ENCODE measurements at regions not wholly inside any gene's neighbourhood (a gene's known extent, or its start where the extent isn't known, plus 50 kb on each side); places are given as distances from the start of the nearest gene placed in this dataset.

DNA sequence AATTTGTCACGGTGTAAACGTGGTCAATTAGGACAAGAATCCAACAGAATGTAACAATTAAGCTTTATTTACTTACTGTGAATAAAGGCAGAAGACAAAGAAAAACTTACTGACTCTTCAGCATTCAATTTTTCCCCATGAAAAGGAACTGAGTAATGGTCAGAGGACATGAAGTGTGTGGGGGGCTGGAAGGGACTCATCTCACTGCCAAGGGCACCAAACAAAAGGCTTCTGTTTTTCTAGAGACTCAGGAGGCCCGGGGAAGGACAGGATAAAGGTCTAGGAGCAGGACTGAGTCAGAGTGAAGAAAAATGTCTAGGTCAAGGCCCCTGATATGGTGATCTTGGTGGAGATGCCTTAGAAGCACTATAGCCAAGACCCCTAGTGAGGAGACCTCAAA lies 564.2 kb upstream of the ANO5 start (continued):
- TF ChIP-seq, protein P1, sequence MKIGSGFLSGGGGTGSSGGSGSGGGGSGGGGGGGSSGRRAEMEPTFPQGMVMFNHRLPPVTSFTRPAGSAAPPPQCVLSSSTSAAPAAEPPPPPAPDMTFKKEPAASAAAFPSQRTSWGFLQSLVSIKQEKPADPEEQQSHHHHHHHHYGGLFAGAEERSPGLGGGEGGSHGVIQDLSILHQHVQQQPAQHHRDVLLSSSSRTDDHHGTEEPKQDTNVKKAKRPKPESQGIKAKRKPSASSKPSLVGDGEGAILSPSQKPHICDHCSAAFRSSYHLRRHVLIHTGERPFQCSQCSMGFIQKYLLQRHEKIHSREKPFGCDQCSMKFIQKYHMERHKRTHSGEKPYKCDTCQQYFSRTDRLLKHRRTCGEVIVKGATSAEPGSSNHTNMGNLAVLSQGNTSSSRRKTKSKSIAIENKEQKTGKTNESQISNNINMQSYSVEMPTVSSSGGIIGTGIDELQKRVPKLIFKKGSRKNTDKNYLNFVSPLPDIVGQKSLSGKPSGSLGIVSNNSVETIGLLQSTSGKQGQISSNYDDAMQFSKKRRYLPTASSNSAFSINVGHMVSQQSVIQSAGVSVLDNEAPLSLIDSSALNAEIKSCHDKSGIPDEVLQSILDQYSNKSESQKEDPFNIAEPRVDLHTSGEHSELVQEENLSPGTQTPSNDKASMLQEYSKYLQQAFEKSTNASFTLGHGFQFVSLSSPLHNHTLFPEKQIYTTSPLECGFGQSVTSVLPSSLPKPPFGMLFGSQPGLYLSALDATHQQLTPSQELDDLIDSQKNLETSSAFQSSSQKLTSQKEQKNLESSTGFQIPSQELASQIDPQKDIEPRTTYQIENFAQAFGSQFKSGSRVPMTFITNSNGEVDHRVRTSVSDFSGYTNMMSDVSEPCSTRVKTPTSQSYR (CRISPR knock-in tag; IDR thresholded peaks at IDR 0.05; ENCODE audit: borderline replicate concordance), result no peak

DNA sequence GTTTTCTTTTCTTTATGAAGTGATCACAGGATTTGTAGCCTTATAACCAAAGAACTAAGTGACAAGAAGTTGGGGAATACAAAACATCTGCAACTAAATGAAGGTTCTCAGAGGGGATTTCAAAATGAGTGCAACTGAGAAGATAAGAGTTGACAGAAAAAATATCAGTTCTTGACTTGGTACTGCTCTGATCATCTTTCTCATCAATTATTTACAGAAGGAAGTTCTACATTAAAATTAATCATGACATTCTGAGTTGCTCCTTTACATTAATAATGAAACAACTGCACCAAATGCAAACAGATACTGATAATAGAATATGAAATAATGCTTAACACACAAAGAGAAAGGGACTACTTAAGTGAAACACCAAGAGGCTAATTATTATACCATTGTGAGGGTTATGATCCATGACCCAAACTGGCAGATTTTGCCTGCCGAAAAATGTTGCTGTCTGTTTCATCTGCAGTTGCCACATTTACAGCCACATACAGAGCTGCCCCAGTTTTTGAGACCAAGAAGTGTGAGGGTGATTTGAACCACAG lies 561.9 kb upstream of the ANO5 start:
- Histone ChIP-seq H3K27me3 (ENCODE audit: control insufficient read depth in 1 of 2, insufficient read depth in 2 of 2, low read length in 2 of 2) (no peaks in the 10 kb centered on the region), H2AFZ (ENCODE audit: low read length) (no peak overlapping the region), H4K20me1 (ENCODE audit: insufficient read depth, low read length) (no peaks in the 10 kb centered on the region), H3K36me3 (replicated peaks in 1 of 2; ENCODE audit: control insufficient read depth in 1 of 2, insufficient read depth in 2 of 2, low read length in 2 of 2) (no peaks in the 10 kb centered on the region), H3K9ac (ENCODE audit: insufficient read depth, low read depth, low read length) (no peak overlapping the region), H3K79me2 (ENCODE audit: insufficient read depth, low read length) (no peaks in the 10 kb centered on the region), H3K4me1 (ENCODE audit: insufficient read depth, low read length) (no peaks in the 10 kb centered on the region), H3K9me3 (ENCODE audit: low read length) (peaks cover 22% of the 10 kb centered on the region), H3K27ac (ENCODE audit: extremely low read length, insufficient read depth, low read length) (no peak overlapping the region), H3K4me2 (ENCODE audit: low read depth, low read length) (no peak overlapping the region), H3K4me3 (replicated peaks in 1 of 3; ENCODE audit: insufficient read depth in 1 of 3, low read depth in 2 of 3, low read length in 3 of 3) (no peak overlapping the region)
- CTCF ChIA-PET (ENCODE audit: low intra/inter-chr PET ratio, low total read pairs), result no interaction called here
- BruUV-seq (replicated peaks), result no TSS peak
- DNase-seq (ENCODE audit: low spot score), result no peak
- WGBS (ENCODE audit: low lambda C conversion rate), result 0% methylated on average over 1 of the region's 1 CpG
- POLR2A ChIA-PET, result no interaction called here
- no peak for ATAC-seq
- intact Hi-C loops (cut with micrococcal nuclease; ENCODE audit: unreplicated experiment) (no loop called here), in situ Hi-C loops (cut with HindIII; ENCODE audit: extremely low pct_ligation_motif_present, low pct_unique_long_range_greater_than_20kb) (no loop called here)
- no peak for FAIRE-seq
- TF ChIP-seq, protein P2, sequence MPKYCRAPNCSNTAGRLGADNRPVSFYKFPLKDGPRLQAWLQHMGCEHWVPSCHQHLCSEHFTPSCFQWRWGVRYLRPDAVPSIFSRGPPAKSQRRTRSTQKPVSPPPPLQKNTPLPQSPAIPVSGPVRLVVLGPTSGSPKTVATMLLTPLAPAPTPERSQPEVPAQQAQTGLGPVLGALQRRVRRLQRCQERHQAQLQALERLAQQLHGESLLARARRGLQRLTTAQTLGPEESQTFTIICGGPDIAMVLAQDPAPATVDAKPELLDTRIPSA (CRISPR knock-in tag; IDR thresholded peaks at IDR 0.05; ENCODE audit: borderline replicate concordance), result no peak
- TF ChIP-seq ZNF75D (CRISPR knock-in tag; IDR thresholded peaks at IDR 0.05; ENCODE audit: borderline replicate concordance) (no peak), STAG1 (CRISPR knock-in tag; IDR thresholded peaks at IDR 0.05) (no peak), SUZ12 (IDR thresholded peaks at IDR 0.05; ENCODE audit: low read depth, low read length) (no peak)
- TF ChIP-seq, protein P3, sequence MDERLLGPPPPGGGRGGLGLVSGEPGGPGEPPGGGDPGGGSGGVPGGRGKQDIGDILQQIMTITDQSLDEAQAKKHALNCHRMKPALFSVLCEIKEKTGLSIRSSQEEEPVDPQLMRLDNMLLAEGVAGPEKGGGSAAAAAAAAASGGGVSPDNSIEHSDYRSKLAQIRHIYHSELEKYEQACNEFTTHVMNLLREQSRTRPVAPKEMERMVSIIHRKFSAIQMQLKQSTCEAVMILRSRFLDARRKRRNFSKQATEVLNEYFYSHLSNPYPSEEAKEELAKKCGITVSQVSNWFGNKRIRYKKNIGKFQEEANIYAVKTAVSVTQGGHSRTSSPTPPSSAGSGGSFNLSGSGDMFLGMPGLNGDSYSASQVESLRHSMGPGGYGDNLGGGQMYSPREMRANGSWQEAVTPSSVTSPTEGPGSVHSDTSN (CRISPR knock-in tag; IDR thresholded peaks at IDR 0.05), result no peak
- TF ChIP-seq, protein P4, sequence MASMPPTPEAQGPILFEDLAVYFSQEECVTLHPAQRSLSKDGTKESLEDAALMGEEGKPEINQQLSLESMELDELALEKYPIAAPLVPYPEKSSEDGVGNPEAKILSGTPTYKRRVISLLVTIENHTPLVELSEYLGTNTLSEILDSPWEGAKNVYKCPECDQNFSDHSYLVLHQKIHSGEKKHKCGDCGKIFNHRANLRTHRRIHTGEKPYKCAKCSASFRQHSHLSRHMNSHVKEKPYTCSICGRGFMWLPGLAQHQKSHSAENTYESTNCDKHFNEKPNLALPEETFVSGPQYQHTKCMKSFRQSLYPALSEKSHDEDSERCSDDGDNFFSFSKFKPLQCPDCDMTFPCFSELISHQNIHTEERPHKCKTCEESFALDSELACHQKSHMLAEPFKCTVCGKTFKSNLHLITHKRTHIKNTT (CRISPR knock-in tag; IDR thresholded peaks at IDR 0.05), result no peak
- TF ChIP-seq, protein P5, sequence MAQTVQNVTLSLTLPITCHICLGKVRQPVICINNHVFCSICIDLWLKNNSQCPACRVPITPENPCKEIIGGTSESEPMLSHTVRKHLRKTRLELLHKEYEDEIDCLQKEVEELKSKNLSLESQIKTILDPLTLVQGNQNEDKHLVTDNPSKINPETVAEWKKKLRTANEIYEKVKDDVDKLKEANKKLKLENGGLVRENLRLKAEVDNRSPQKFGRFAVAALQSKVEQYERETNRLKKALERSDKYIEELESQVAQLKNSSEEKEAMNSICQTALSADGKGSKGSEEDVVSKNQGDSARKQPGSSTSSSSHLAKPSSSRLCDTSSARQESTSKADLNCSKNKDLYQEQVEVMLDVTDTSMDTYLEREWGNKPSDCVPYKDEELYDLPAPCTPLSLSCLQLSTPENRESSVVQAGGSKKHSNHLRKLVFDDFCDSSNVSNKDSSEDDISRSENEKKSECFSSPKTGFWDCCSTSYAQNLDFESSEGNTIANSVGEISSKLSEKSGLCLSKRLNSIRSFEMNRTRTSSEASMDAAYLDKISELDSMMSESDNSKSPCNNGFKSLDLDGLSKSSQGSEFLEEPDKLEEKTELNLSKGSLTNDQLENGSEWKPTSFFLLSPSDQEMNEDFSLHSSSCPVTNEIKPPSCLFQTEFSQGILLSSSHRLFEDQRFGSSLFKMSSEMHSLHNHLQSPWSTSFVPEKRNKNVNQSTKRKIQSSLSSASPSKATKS (CRISPR knock-in tag; IDR thresholded peaks at IDR 0.05), result no peak
- TF ChIP-seq, protein P6, sequence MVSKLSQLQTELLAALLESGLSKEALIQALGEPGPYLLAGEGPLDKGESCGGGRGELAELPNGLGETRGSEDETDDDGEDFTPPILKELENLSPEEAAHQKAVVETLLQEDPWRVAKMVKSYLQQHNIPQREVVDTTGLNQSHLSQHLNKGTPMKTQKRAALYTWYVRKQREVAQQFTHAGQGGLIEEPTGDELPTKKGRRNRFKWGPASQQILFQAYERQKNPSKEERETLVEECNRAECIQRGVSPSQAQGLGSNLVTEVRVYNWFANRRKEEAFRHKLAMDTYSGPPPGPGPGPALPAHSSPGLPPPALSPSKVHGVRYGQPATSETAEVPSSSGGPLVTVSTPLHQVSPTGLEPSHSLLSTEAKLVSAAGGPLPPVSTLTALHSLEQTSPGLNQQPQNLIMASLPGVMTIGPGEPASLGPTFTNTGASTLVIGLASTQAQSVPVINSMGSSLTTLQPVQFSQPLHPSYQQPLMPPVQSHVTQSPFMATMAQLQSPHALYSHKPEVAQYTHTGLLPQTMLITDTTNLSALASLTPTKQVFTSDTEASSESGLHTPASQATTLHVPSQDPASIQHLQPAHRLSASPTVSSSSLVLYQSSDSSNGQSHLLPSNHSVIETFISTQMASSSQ (IDR thresholded peaks at IDR 0.05; ENCODE audit: low read depth), result no peak
- TF ChIP-seq, protein P6 (CRISPR knock-in tag; IDR thresholded peaks at IDR 0.05; ENCODE audit: borderline replicate concordance), result no peak
